ENCODE measurements at regions not wholly inside any gene's neighbourhood (a gene's known extent, or its start where the extent isn't known, plus 50 kb on each side); places are given as distances from the start of the nearest gene placed in this dataset.

GRCh38 chr4:15130441-15130840 lies 128.2 kb downstream of the CPEB2 start:
- Mint-ChIP-seq H3K27me3 (peaks cover 12 to 28% of the 10 kb centered on the region in 2 donors), H3K4me1 (ENCODE audit: low read depth in 2 of 2) (no peaks in the 10 kb centered on the region), H3K9me3 (peaks cover 2% of the 10 kb centered on the region), H3K36me3 (no peaks in the 10 kb centered on the region), H3K27ac (no peak overlapping the region), H3K4me3 (no peak overlapping the region)
- DNase-seq (ENCODE audit: low spot score): no peak
- no peak for ATAC-seq

GRCh38 chr4:15131551-15131950 lies 129.3 kb downstream of the CPEB2 start:
- Mint-ChIP-seq H3K36me3 (peaks cover 3% of the 10 kb centered on the region), H3K9me3 (peaks cover 4% of the 10 kb centered on the region), H3K27ac (no peak overlapping the region), H3K4me3 (no peak overlapping the region), H3K27me3 (peaks cover 12 to 25% of the 10 kb centered on the region in 2 donors), H3K4me1 (ENCODE audit: low read depth in 2 of 2) (no peaks in the 10 kb centered on the region)
- no peak for DNase-seq (ENCODE audit: low spot score)
- no peak for ATAC-seq

- DNase-seq (ENCODE audit: low spot score) (no peak), ATAC-seq (no peak)
- Mint-ChIP-seq H3K4me1 (ENCODE audit: low read depth in 2 of 2) (no peaks in the 10 kb centered on the region), H3K27me3 (peaks cover 12 to 32% of the 10 kb centered on the region in 2 donors), H3K36me3 (peaks cover 7% of the 10 kb centered on the region), H3K9me3 (peaks cover 7% of the 10 kb centered on the region), H3K4me3 (no peak overlapping the region), H3K27ac (no peak overlapping the region)
Measured at GRCh38 chr4:15132739-15133138, 130.5 kb downstream of the CPEB2 start.

GRCh38 chr4:15139599-15139998 lies 137.3 kb downstream of the CPEB2 start:
- Mint-ChIP-seq H3K4me3 (no peak overlapping the region), H3K9me3 (peaks cover 9% of the 10 kb centered on the region), H3K27ac (no peak overlapping the region), H3K27me3 (peaks cover 6 to 20% of the 10 kb centered on the region in 2 donors), H3K4me1 (ENCODE audit: low read depth in 2 of 2) (no peaks in the 10 kb centered on the region), H3K36me3 (peaks cover 11% of the 10 kb centered on the region)
- no peak for DNase-seq (ENCODE audit: low spot score)
- ATAC-seq: no peak

GRCh38 chr4:15142201-15142600 lies 139.9 kb downstream of the CPEB2 start:
- H3K27ac Mint-ChIP-seq: no peak overlapping the region
- DNase-seq (ENCODE audit: low spot score) (no peak), ATAC-seq (no peak)
- peaks cover 6 to 12% of the 10 kb centered on the region in 2 donors for H3K27me3 Mint-ChIP-seq
- no peak overlapping the region for H3K4me3 Mint-ChIP-seq
- H3K4me1 Mint-ChIP-seq (ENCODE audit: low read depth in 2 of 2): no peaks in the 10 kb centered on the region
- peaks cover 4% of the 10 kb centered on the region for H3K36me3 Mint-ChIP-seq
- H3K9me3 Mint-ChIP-seq: peaks cover 4% of the 10 kb centered on the region

- H3K36me3 Mint-ChIP-seq: no peaks in the 10 kb centered on the region
- no peaks in the 10 kb centered on the region for H3K4me1 Mint-ChIP-seq (ENCODE audit: low read depth in 2 of 2)
- DNase-seq (ENCODE audit: low spot score): no peak
- peaks cover 8 to 14% of the 10 kb centered on the region in 2 donors for H3K27me3 Mint-ChIP-seq
- no peak overlapping the region for H3K4me3 Mint-ChIP-seq
- ATAC-seq: no peak
- no peak overlapping the region for H3K27ac Mint-ChIP-seq
- no peaks in the 10 kb centered on the region for H3K9me3 Mint-ChIP-seq
Measured at GRCh38 chr4:15143551-15143950, 141.3 kb downstream of the CPEB2 start.

- Mint-ChIP-seq H3K27me3 (peaks cover 8 to 14% of the 10 kb centered on the region in 2 donors), H3K27ac (no peak overlapping the region)
- ATAC-seq: no peak
Measured at GRCh38 chr4:15144249-15144966, 142.1 kb downstream of the CPEB2 start.

GRCh38 chr4:15144967-15145295 lies 142.7 kb downstream of the CPEB2 start:
- ATAC-seq: no peak
- no peak for DNase-seq (ENCODE audit: low spot score)
- Mint-ChIP-seq H3K27me3 (peaks cover 8 to 14% of the 10 kb centered on the region in 2 donors), H3K36me3 (no peaks in the 10 kb centered on the region), H3K9me3 (no peaks in the 10 kb centered on the region), H3K4me3 (no peak overlapping the region), H3K4me1 (ENCODE audit: low read depth in 2 of 2) (no peaks in the 10 kb centered on the region), H3K27ac (no peak overlapping the region)

More at GRCh38 chr4:15144249-15144966, 142.1 kb downstream of the CPEB2 start:
- DNase-seq (ENCODE audit: low spot score): no peak
- Mint-ChIP-seq H3K9me3 (no peaks in the 10 kb centered on the region), H3K36me3 (no peaks in the 10 kb centered on the region), H3K4me3 (no peak overlapping the region), H3K4me1 (ENCODE audit: low read depth in 2 of 2) (no peaks in the 10 kb centered on the region)

- DNase-seq (ENCODE audit: low spot score) (no peak), ATAC-seq (no peak)
- H3K36me3 Mint-ChIP-seq: no peaks in the 10 kb centered on the region
- H3K27ac Mint-ChIP-seq: no peak overlapping the region
- H3K27me3 Mint-ChIP-seq: peaks cover 8 to 14% of the 10 kb centered on the region in 2 donors
- no peaks in the 10 kb centered on the region for H3K9me3 Mint-ChIP-seq
- no peak overlapping the region for H3K4me3 Mint-ChIP-seq
- H3K4me1 Mint-ChIP-seq (ENCODE audit: low read depth in 2 of 2): no peaks in the 10 kb centered on the region
Measured at GRCh38 chr4:15145709-15146108, 143.4 kb downstream of the CPEB2 start.

GRCh38 chr4:15147714-15148113 lies 145.4 kb downstream of the CPEB2 start:
- H3K4me1 Mint-ChIP-seq (ENCODE audit: low read depth in 2 of 2): no peaks in the 10 kb centered on the region
- DNase-seq (ENCODE audit: low spot score) (no peak), ATAC-seq (no peak)
- H3K27me3 Mint-ChIP-seq: peaks cover 8 to 14% of the 10 kb centered on the region in 2 donors
- H3K36me3 Mint-ChIP-seq: no peaks in the 10 kb centered on the region
- H3K27ac Mint-ChIP-seq: no peak overlapping the region
- H3K9me3 Mint-ChIP-seq: no peaks in the 10 kb centered on the region
- no peak overlapping the region for H3K4me3 Mint-ChIP-seq

- DNase-seq (ENCODE audit: low spot score): no peak
- Mint-ChIP-seq H3K4me3 (no peak overlapping the region), H3K27me3 (peaks cover 8 to 14% of the 10 kb centered on the region in 2 donors), H3K9me3 (no peaks in the 10 kb centered on the region), H3K4me1 (ENCODE audit: low read depth in 2 of 2) (no peaks in the 10 kb centered on the region), H3K27ac (no peak overlapping the region), H3K36me3 (no peaks in the 10 kb centered on the region)
- ATAC-seq: no peak
Measured at GRCh38 chr4:15148199-15148598, 145.9 kb downstream of the CPEB2 start.

GRCh38 chr4:15148691-15149090 lies 146.4 kb downstream of the CPEB2 start:
- ATAC-seq: no peak
- Mint-ChIP-seq H3K4me1 (ENCODE audit: low read depth in 2 of 2) (no peaks in the 10 kb centered on the region), H3K27me3 (peaks cover 10 to 15% of the 10 kb centered on the region in 2 donors), H3K4me3 (no peak overlapping the region), H3K27ac (no peak overlapping the region), H3K36me3 (no peaks in the 10 kb centered on the region), H3K9me3 (no peaks in the 10 kb centered on the region)
- no peak for DNase-seq (ENCODE audit: low spot score)

GRCh38 chr4:15149234-15149838 lies 147.1 kb downstream of the CPEB2 start:
- no peak overlapping the region for H3K27ac Mint-ChIP-seq
- no peaks in the 10 kb centered on the region for H3K9me3 Mint-ChIP-seq

GRCh38 chr4:15149839-15150592 lies 147.7 kb downstream of the CPEB2 start:
- H3K9me3 Mint-ChIP-seq: no peaks in the 10 kb centered on the region
- H3K36me3 Mint-ChIP-seq: no peaks in the 10 kb centered on the region
- DNase-seq (ENCODE audit: low spot score): no peak
- peaks cover 11 to 22% of the 10 kb centered on the region in 2 donors for H3K27me3 Mint-ChIP-seq
- no peak overlapping the region for H3K4me3 Mint-ChIP-seq
- no peaks in the 10 kb centered on the region for H3K4me1 Mint-ChIP-seq (ENCODE audit: low read depth in 2 of 2)
- ATAC-seq: peak in 1 of 2 donors; percentile 63
- no peak overlapping the region for H3K27ac Mint-ChIP-seq

More at GRCh38 chr4:15149234-15149838, 147.1 kb downstream of the CPEB2 start:
- H3K4me1 Mint-ChIP-seq (ENCODE audit: low read depth in 2 of 2): no peaks in the 10 kb centered on the region
- no peak overlapping the region for H3K4me3 Mint-ChIP-seq
- H3K27me3 Mint-ChIP-seq: peaks cover 11 to 21% of the 10 kb centered on the region in 2 donors
- DNase-seq (ENCODE audit: low spot score) (no peak), ATAC-seq (peak; percentile 4 to 22)
- no peaks in the 10 kb centered on the region for H3K36me3 Mint-ChIP-seq

Measured in natural killer cell treated with Interleukin-12 subunit alpha and Interleukin-12 subunit beta and Interleukin-15 and Interleukin-18, amount 100 ng/mL, for 72 hours (primary cell).